ENCODE measurements at regions not wholly inside any gene's neighbourhood (a gene's known extent, or its start where the extent isn't known, plus 50 kb on each side); places are given as distances from the start of the nearest gene placed in this dataset.

GRCh38 chr20:57928181-57928967 is 218.6 kb upstream of the PMEPA1 start:
- Histone ChIP-seq H3K27ac (replicated peaks) (no peak overlapping the region), H3K27me3 (ENCODE audit: insufficient read depth, poor library complexity, severe bottlenecking) (no peaks in the 10 kb centered on the region), H3K4me3 (replicated peaks; ENCODE audit: insufficient read depth, low read length) (no peak overlapping the region)
- DNase-seq (ENCODE audit: low read depth in 1 of 2, low spot score in 1 of 2), result no peak
- no peak for TF ChIP-seq CTCF (IDR thresholded peaks at IDR 0.05; ENCODE audit: insufficient read depth, low read length)
- TF ChIP-seq POLR2AphosphoS5 (IDR thresholded peaks at IDR 0.05; ENCODE audit: low read depth), result no peak
- no peak for TF ChIP-seq REST (IDR thresholded peaks at IDR 0.05; ENCODE audit: insufficient replicate concordance, low read depth)
- no peak for TF ChIP-seq SPI1 (IDR thresholded peaks at IDR 0.05; ENCODE audit: borderline replicate concordance, low read depth)
- no peak for TF ChIP-seq GABPA (IDR thresholded peaks at IDR 0.05; ENCODE audit: low read depth)

- Histone ChIP-seq H3K4me3 (replicated peaks; ENCODE audit: insufficient read depth, low read length) (no peak overlapping the region), H3K27me3 (ENCODE audit: insufficient read depth, poor library complexity, severe bottlenecking) (no peaks in the 10 kb centered on the region), H3K27ac (replicated peaks) (no peak overlapping the region)
- no peak for TF ChIP-seq GABPA (IDR thresholded peaks at IDR 0.05; ENCODE audit: low read depth)
- no peak for TF ChIP-seq REST (IDR thresholded peaks at IDR 0.05; ENCODE audit: insufficient replicate concordance, low read depth)
- DNase-seq (ENCODE audit: low read depth in 1 of 2, low spot score in 1 of 2), result no peak
These were observed 217.6 kb upstream of the PMEPA1 start for GRCh38 chr20:57927376-57927775.

GRCh38 chr20:57922706-57923105 is 212.9 kb upstream of the PMEPA1 start:
- H3K4me3 ChIP-seq (replicated peaks; ENCODE audit: insufficient read depth, low read length), result no peak overlapping the region
- H3K27me3 ChIP-seq (ENCODE audit: insufficient read depth, poor library complexity, severe bottlenecking), result no peaks in the 10 kb centered on the region
- TF ChIP-seq SPI1 (IDR thresholded peaks at IDR 0.05; ENCODE audit: borderline replicate concordance, low read depth) (no peak), POLR2AphosphoS5 (IDR thresholded peaks at IDR 0.05; ENCODE audit: low read depth) (no peak)
- H3K27ac ChIP-seq (replicated peaks), result no peak overlapping the region
- no peak for DNase-seq (ENCODE audit: low read depth in 1 of 2, low spot score in 1 of 2)

- H3K27me3 ChIP-seq (ENCODE audit: insufficient read depth, poor library complexity, severe bottlenecking), result no peaks in the 10 kb centered on the region
- DNase-seq (ENCODE audit: low read depth in 1 of 2, low spot score in 1 of 2), result peak in 1 of 2 experiments; percentile 26
- no peak for TF ChIP-seq CTCF (IDR thresholded peaks at IDR 0.05; ENCODE audit: insufficient read depth, low read length)
- no peak for TF ChIP-seq REST (IDR thresholded peaks at IDR 0.05; ENCODE audit: insufficient replicate concordance, low read depth)
- TF ChIP-seq SPI1 (IDR thresholded peaks at IDR 0.05; ENCODE audit: borderline replicate concordance, low read depth), result no peak
- TF ChIP-seq GABPA (IDR thresholded peaks at IDR 0.05; ENCODE audit: low read depth), result no peak
- TF ChIP-seq POLR2AphosphoS5 (IDR thresholded peaks at IDR 0.05; ENCODE audit: low read depth), result no peak
These were observed 212.3 kb upstream of the PMEPA1 start for GRCh38 chr20:57922083-57922482.

More at GRCh38 chr20:57922083-57922482, 212.3 kb upstream of the PMEPA1 start:
- H3K4me3 ChIP-seq (replicated peaks; ENCODE audit: insufficient read depth, low read length), result no peak overlapping the region
- no peak overlapping the region for H3K27ac ChIP-seq (replicated peaks)
